Nucleus accumbens (tissue), 56 donors: ENCODE measurements at regions not wholly inside any gene's neighbourhood (a gene's known extent, or its start where the extent isn't known, plus 50 kb on each side); places are given as distances from the start of the nearest gene placed in this dataset.

Source experiments
- DNase-seq, 56 donors: peaks; one replicate each; lab custom pipeline; 2025; lab: John Stamatoyannopoulos, UW

GRCh38 chr14:58697930-58698642 lies 60.3 kb downstream of the DACT1 start:
- DNase-seq = peak in 7 of 56 donors; percentile 1 to 24 (median 6)

- DNase-seq = no peak
Observed at GRCh38 chr14:58699681-58700205, 62.0 kb downstream of the DACT1 start.

- peak in 5 of 56 donors; percentile 0 to 10 (median 2) for DNase-seq
Observed at GRCh38 chr14:58701156-58701555, 63.4 kb downstream of the DACT1 start.

DNA sequence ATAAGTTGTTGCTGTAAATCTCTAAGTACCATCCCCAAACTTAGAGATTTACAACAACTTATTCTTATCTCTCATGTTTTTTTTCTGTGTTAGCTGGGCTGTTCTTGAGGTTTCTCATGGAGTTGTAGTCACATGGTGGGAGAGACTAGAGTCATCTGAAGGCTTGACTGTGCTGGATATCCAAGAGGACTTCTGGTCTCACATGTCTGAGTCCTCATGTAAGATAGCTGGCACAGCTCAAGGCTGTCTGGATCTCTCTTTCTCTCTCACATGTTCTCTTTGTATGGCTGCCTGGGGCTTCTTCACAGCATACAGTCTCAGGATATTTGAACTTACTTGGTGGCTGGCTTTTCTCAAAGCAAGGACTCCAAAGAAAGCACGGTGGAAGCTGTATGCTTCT lies 63.8 kb downstream of the DACT1 start:
- DNase-seq = no peak

DNA sequence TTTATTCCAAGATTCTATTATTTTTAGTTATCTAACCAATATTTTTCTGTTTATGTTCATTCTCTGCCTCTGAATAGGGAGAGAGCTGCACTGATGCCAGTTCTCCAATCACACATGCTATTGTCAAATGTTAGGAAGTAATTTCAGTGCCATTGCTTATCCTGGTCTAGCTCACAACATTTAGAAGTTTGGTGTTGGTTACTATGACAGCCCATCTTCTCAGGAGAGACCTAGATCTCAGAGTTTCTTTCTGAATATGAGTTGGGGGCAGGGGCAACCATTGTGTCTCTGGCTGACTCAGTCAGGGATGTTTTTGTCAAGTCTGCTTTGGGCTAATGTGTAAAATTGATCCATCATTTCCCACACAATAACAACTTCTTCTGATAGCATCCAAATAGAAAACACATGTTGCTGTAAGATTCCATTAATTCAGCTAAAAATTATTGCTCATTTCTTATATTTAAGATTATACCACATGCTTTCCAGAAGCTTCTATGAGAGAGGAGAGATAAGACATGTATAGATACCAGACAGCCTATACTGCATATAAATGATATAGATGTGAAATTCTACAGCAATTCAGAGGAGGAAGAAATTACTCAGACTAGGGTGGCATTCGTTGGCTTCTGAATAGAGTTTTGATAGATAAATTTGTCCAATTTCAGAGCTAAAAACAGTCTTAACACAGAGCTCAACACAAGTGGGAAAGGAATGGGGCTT lies 64.8 kb downstream of the DACT1 start:
- no peak for DNase-seq

GRCh38 chr14:58703161-58703506 lies 65.4 kb downstream of the DACT1 start:
- no peak for DNase-seq

GRCh38 chr14:58705066-58705465 lies 67.3 kb downstream of the DACT1 start:
- DNase-seq = no peak

DNA sequence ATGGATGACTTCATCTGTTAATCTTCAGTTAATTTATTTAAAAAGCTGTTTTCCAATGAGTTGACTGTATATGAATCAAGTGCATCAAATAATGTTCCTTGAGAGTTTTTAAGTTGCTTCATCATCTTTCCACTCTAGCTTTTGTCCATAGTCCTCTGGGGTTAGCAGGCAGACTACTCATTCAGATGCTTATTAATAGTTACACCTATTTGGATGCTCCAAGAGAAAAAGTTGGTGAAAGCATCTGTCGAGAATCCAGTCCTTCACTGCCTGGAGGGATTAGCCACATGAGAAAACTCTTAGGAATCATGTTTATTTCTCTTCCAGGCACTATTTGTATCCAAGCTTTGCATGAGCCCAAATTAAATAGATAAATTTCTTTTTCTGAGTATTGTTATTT lies 70.2 kb downstream of the DACT1 start:
- no peak for DNase-seq

DNA sequence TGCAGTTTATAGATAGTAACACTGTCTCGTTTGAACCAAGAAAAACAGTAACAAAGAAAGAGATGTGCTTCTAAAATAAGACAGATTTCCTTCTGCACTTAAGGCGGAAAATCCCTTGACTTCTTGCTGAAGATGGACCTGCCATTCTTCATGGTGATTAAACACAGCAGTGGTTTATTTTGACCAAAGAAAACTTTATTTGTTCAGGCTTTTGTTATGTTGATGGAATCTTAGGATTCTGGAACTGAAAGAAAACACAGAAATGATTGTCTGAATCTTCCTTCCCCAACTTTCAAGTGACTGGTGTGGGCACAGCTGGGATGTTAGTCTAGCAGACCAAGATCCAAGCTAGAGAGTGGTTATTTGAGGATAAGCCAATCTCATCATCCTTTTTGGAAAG lies 72.2 kb downstream of the DACT1 start:
- no peak for DNase-seq

GRCh38 chr14:58711382-58711781 lies 73.6 kb downstream of the DACT1 start:
- no peak for DNase-seq

GRCh38 chr14:58712357-58712756 lies 74.6 kb downstream of the DACT1 start:
- DNase-seq = no peak

GRCh38 chr14:58713677-58714076 lies 75.9 kb downstream of the DACT1 start:
- no peak for DNase-seq

- no peak for DNase-seq
Observed at GRCh38 chr14:58716706-58717105, 78.9 kb downstream of the DACT1 start.

DNA sequence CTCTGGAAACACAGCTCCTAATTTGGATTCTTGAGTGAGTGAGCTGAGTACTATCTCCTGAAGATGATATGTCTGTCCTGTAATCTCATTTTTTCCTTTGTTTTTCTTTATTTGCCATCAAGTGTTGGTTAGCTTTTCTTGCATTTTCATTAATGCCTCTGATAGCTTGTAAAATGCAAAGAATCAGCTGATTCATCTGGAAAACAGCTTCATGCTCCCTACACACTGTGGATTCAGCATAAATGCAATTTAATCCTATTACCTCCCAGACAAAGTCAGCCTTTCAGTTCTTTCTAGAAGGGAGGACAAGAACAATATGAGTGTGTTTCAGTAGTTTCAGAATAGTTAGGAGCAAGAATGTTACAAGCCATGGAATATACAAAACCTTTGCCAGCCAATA lies 79.4 kb downstream of the DACT1 start:
- no peak for DNase-seq

DNA sequence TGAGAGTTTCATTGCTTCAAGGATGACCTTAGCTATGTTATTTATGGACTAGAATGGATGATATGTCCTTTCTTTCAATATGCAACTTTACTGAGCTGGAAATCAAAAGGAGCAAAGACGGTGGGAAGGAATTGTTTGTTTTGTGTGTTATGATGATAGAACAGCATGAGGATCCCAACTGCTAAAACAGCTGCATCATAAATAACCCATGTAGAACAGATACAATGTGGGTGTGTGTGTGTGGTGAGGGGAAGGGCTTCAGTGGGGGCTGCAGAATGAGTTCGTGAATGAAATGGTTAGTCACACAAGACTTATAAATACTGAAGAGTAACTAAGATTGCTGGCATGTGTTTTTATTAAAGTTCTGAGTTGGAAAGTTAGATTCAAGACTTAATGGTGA lies 80.1 kb downstream of the DACT1 start:
- no peak for DNase-seq

- no peak for DNase-seq
Observed at GRCh38 chr14:58718226-58719205, 80.8 kb downstream of the DACT1 start.

- DNase-seq = no peak
Observed at GRCh38 chr14:58721723-58722122, 84.0 kb downstream of the DACT1 start.

DNA sequence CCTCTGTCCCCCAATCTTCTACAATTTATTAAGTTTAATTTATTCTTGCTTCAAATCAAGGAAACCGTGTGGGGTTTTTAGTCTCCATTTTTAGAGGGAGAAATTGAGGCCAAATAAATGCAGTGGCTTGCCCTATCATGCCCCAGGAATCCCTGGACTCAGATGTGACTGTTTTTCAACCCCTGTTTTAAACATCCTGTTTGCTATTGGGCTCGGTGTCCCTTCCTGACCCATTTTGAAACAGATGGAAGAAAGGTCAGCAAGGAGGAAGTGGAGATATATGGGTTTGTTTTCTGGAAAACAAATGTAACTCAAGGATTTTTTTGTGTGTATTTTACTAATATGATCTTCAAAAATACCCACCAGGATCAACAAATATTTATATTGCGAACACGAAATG lies 84.7 kb downstream of the DACT1 start:
- DNase-seq = no peak

- DNase-seq = no peak
Observed at GRCh38 chr14:58724206-58724605, 86.4 kb downstream of the DACT1 start.

DNA sequence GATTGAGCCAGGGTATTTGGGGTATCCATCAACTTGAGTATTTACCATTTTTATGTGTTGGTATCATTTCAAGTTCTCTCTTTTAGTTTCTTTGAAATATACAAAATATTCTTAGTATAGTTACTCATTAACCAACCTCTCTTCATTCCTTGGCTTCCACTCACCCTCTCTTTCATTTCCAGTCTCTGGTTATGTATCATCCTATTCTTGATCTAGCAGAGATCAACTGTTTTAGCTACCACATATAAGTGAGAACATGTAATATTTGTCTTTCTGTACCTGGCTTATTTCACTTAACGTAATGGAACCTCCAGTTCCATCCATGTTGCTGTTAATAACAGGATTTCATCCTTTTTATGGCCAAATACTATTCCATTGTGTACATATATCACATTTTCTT lies 86.9 kb downstream of the DACT1 start:
- no peak for DNase-seq

DNA sequence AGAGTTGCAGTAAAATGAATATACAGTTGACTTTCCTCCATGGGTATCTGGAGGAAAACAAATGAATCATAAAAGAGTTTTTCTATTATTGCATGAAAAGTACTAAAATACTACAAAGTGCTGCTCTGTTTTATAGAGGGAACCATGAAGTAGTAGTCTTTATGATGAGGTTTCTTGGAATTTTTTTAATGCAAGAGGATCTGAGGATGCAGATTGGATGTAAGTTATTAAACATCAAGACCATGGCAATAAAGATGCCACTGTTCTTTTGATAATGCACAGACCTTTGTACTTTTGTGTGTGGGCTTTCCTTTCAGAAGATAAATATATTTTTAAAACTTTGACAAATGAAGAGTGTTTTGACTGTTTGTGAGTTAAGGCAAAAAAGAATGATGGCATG lies 87.5 kb downstream of the DACT1 start:
- no peak for DNase-seq
